ENCODE measurements at regions not wholly inside any gene's neighbourhood (a gene's known extent, or its start where the extent isn't known, plus 50 kb on each side); places are given as distances from the start of the nearest gene placed in this dataset.
"Not testable (repeated sequence)": the region's sequence is repeated elsewhere in the genome, so short reads cannot be mapped to it uniquely, and the experiment has no call there.

- no peak for DNase-seq
Measured at GRCh38 chr4:20122198-20122988, 129.3 kb upstream of the SLIT2 start.

DNA sequence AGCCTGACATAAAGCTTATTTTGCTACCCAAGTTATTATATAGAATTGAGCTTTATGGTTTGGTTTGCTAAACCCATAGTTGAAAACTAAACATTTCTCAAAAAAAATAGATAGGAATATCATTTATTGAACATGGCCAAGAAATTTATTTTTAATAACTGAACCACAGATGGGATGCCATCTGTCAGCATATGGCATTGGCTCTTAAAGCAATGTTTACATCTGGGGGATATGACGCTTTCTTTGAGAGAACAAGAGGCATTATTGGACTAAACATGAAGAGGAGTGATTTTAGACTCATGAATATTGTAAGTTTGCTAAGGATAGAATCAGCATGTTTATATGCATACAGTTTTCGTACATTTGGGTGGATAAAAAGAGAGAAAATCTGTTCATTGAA lies 132.6 kb upstream of the SLIT2 start:
- no peak for DNase-seq

GRCh38 chr4:20109391-20109790 lies 142.3 kb upstream of the SLIT2 start:
- no peak for DNase-seq

DNA sequence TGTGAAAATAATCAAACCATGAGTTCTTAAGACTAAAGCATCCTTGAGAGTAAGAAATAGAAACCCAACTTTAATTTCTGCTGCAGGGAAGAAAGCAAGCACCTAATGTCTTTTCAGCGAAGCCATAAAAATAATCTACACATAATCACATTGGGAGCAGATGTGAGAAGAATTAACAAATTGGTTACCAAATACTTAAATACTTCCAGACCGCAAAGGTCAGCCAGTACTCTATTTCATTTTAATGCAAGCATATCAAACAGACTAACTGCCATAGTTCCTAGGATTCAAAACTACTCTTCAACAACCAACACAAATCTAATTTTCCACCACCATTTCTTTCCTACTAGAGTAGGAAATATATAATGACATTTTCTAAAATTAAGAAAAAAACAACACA lies 144.8 kb upstream of the SLIT2 start:
- no peak for DNase-seq

DNA sequence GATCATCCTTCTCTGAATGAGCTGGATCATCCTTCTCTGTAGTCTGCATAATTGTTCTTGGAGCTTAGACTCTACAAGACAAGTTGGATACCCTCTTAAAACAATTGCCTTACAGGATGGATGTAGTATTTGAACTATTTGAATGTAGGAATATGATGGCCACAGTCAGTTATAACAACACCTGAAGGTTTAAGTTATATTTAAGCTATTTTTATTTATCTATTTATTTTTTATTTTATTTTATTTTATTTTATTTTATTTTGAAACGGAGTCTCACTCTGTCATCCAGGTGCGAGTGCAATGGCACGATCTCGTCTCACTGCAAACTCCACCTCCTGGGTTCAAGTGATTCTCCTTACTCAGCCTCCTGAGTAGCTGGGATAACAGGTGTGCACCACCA lies 149.9 kb upstream of the SLIT2 start:
- DNase-seq, result no peak

GRCh38 chr4:20096911-20097310 lies 154.8 kb upstream of the SLIT2 start:
- DNase-seq, result no peak

DNA sequence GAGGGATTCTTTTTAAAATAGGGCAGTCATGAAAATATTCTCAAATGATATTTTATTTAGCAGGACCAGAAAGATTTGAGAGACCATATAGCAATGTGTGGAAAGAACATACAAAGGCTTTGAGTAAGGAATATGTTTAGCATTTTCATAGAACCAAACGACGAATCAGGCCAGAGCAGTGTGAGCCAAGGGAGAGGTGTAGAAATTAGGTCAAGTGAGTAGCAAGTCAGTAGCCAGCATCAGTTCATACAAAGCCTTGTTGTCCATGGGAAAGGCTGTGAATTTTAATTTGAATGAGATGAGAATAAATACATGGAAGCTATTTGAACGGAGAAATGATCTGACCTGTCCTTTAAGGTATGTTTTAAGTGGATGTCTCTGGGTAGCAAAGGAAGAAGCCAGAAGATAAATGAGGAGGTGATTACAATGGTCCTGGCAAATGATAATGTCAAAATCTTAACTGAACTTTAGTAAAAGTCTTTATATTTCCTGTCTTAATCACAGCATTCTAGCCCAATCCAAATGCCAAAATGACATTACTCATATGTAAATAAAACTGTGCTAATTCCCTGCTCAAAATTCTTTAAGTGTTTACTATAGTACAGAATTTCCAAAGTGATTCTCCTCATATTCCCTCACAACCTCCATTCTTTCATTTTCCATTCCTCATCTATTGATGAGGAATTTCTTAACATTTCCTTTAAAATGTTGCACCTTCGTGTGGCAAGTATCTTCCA lies 155.7 kb upstream of the SLIT2 start:
- no peak for DNase-seq

- DNase-seq, result no peak
Measured at GRCh38 chr4:20091781-20092180, 159.9 kb upstream of the SLIT2 start.

DNA sequence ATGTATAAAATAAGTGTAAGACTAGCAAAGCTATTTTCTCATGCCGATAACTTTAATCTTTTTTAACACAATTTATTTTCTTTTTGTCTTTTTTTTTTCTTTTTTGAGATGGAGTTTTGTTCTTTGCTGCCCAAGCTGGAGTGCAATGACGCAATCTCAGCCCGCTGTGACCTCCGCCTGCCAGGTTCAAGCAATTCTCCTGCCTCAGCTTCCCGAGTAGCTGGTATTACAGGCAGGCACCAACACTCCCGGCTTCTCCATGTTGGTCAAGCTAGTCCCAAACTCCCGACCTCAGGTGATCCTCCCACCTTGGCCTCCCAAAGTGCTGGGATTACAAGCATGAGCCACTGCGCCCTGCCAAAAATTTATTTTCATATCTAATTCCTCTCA lies 164.2 kb upstream of the SLIT2 start:
- no peak for DNase-seq

GRCh38 chr4:20086799-20087521 lies 164.7 kb upstream of the SLIT2 start:
- DNase-seq, result no peak

- no peak for DNase-seq
Measured at GRCh38 chr4:20086067-20086798, 165.5 kb upstream of the SLIT2 start.

GRCh38 chr4:20085653-20086052 lies 166.1 kb upstream of the SLIT2 start:
- no peak for DNase-seq

DNA sequence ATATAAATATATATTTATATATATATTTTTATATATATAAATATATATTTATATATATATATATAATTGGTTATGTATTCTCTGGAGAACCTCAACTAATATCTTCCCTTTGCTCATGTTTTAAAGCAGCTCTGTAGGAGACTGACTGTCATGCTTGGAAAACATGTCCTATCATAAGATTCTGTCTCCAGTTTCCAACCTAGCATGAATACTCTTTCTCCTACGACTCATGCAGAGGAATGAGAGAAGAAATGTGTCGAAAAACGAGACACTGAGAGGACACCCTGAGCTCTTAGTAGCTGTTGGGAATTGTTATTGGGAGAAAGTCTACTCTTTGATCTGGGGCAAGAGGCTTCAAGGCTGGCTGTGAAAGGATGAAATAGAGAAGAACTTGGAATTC lies 166.5 kb upstream of the SLIT2 start:
- DNase-seq, result no peak

GRCh38 chr4:20084488-20084887 lies 167.2 kb upstream of the SLIT2 start:
- DNase-seq, result no peak

GRCh38 chr4:20078644-20079043 lies 173.1 kb upstream of the SLIT2 start:
- no peak for DNase-seq

DNA sequence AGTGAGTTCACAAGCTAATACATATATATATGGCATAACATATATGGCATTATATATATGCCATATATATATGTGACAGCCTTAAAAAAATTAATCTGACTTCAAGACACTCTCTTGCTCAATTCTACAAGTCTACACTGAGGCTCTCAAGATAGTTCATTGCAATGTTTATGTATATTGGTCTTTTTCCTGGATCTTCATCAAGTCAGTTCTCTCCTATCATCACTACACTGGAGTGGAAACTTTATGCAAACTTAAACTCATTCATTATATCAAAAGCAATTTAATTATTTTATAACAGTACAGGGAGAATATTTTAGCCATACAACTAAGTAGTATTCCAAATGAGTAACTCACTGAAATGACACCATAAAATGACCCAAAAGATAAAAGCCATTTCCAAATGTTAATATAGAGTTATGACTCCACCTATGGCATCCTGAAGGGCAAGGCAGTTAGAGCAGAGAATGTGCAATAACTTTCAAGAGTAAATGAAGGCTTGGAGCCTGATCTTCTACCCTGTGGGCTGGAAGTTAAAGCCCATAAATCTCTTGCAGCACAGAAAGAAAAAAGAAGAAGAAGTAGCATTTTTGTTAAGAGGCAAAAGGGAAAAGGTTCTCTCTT lies 176.3 kb upstream of the SLIT2 start:
- DNase-seq, result no peak

- no peak for DNase-seq
Measured at GRCh38 chr4:20074450-20074849, 177.3 kb upstream of the SLIT2 start.

- no peak for DNase-seq
Measured at GRCh38 chr4:20065952-20066351, 185.8 kb upstream of the SLIT2 start.

DNA sequence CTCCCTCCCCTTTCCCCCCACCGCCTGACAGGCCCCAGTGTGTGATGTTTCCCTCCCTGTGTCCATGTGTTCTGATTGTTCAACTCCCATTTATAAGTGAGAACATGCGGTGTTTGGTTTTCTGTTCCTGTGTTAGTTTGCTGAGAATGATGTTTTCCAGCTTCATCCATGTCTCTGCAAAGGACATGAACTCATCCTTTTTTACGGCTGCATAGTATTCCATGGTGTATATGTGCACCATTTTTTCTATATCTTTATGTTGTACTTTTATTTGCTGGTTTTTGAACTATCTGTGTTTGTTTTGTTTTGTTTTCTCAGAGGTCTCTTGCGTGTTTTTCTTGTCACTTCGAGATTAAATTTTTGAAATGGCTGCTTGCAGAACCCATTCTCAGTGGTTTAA lies 188.8 kb upstream of the SLIT2 start:
- DNase-seq, result not testable (repeated sequence)

DNA sequence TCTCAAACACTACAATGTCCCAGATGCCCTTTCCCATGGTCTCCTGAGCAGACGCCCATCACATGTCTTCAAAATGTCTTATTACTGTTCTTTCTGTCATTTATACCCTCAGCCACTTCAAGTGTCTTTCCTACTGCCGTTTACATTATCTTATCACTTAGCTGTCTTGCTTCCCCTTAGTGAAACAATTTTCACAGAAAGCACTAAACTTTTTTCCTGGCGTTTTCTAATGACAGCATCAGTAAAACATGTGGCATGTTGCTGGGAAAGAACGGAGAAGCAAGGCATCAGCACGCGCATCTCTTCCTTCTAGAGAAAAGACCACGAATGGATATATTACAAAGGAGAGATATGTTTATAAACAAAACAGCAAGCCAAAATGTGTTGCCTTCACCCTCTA lies 189.7 kb upstream of the SLIT2 start:
- DNase-seq, result no peak

DNA sequence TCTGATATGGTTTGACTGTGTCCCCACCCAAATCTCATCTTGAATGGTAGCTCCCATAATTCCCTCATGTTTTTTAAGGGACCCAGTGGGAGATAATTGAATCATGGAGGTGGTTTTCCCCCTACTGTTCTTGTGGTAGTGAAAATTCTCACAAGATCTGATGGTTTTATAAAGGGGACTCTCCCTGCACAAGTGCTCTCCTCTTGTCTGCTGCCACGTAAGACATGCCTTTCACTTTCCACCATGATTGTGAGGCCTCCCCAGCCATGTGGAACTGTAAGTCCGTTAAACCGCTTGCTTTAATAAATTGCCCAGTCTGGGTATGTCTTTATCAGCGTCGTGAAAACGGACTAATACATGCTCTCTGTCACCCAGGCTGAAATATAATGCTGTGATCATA lies 200.9 kb upstream of the SLIT2 start:
- no peak for DNase-seq

GRCh38 chr4:20049889-20050288 lies 201.8 kb upstream of the SLIT2 start:
- DNase-seq, result no peak
